ENCODE measurements at regions not wholly inside any gene's neighbourhood (a gene's known extent, or its start where the extent isn't known, plus 50 kb on each side); places are given as distances from the start of the nearest gene placed in this dataset.

GRCh38 chr9:14418941-14419937, 105.3 kb upstream of the NFIB start:
- DNase-seq (ENCODE audit: low read depth) = no peak
- H3K4me3 ChIP-seq (ENCODE audit: low read depth, low read length) = no peak overlapping the region
- TF ChIP-seq CTCF (IDR thresholded peaks at IDR 0.05; ENCODE audit: control insufficient read depth, extremely low read depth, insufficient read depth) = no peak

- DNase-seq (ENCODE audit: low read depth) = no peak
- no peak overlapping the region for H3K4me3 ChIP-seq (ENCODE audit: low read depth, low read length)
- TF ChIP-seq CTCF (IDR thresholded peaks at IDR 0.05; ENCODE audit: control insufficient read depth, extremely low read depth, insufficient read depth) = no peak
Measured at GRCh38 chr9:14418301-14418940, 104.5 kb upstream of the NFIB start.

DNA sequence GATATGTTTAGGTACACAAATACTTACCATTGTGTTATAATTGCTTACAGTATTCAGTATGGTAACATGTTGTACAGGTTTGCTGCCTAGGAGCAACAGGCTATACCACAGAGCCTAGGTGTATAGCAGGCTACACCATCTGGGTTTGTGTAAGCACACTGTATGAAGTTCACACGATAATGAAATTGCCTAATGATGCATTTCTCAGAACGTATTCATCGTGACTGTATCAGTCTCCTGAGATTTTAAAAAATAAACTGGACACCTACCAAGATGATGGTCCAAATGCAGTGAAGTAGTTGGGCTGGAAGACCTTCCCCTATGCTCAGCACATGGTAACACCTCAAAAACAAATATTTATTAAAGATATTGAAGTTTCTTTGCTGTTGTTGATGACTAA, 103.3 kb upstream of the NFIB start:
- DNase-seq (ENCODE audit: low read depth) = no peak
- TF ChIP-seq CTCF (IDR thresholded peaks at IDR 0.05; ENCODE audit: control insufficient read depth, extremely low read depth, insufficient read depth) = no peak

GRCh38 chr9:14415947-14416346, 102.0 kb upstream of the NFIB start:
- no peak for DNase-seq (ENCODE audit: low read depth)
- TF ChIP-seq CTCF (IDR thresholded peaks at IDR 0.05; ENCODE audit: control insufficient read depth, extremely low read depth, insufficient read depth) = no peak

More for the DNA sequence above, 103.3 kb upstream of the NFIB start:
- H3K4me3 ChIP-seq (ENCODE audit: low read depth, low read length) = no peak overlapping the region

GRCh38 chr9:14413812-14414211, 99.9 kb upstream of the NFIB start:
- no peak overlapping the region for H3K4me3 ChIP-seq (ENCODE audit: low read depth, low read length)
- no peak for DNase-seq (ENCODE audit: low read depth)

More at GRCh38 chr9:14415947-14416346, 102.0 kb upstream of the NFIB start:
- no peak overlapping the region for H3K4me3 ChIP-seq (ENCODE audit: low read depth, low read length)

GRCh38 chr9:14412775-14413174, 98.8 kb upstream of the NFIB start:
- no peak overlapping the region for H3K4me3 ChIP-seq (ENCODE audit: low read depth, low read length)
- DNase-seq (ENCODE audit: low read depth) = no peak
- no peak for TF ChIP-seq CTCF (IDR thresholded peaks at IDR 0.05; ENCODE audit: control insufficient read depth, extremely low read depth, insufficient read depth)

More at GRCh38 chr9:14413812-14414211, 99.9 kb upstream of the NFIB start:
- TF ChIP-seq CTCF (IDR thresholded peaks at IDR 0.05; ENCODE audit: control insufficient read depth, extremely low read depth, insufficient read depth) = no peak
